HG03064 (cell line): ENCODE measurements at regions not wholly inside any gene's neighbourhood (a gene's known extent, or its start where the extent isn't known, plus 50 kb on each side); places are given as distances from the start of the nearest gene placed in this dataset.

Source experiments
- ATAC-seq: cut with Tn5 transposase; IDR thresholded peaks from one replicate; pipeline ENCODE4 v1.9.1; 2021; ENCODE audit warnings: low read depth; ENCODE audit not compliant: unreplicated experiment

- ATAC-seq, result no peak
These were observed 503.4 kb upstream of the SEMA6D start for GRCh38 chr15:47213883-47214282.

- ATAC-seq, result no peak
These were observed 499.0 kb upstream of the SEMA6D start for GRCh38 chr15:47218295-47218694.

- ATAC-seq, result no peak
These were observed 472.9 kb upstream of the SEMA6D start for GRCh38 chr15:47244361-47244760.

GRCh38 chr15:47246317-47246716, 471.0 kb upstream of the SEMA6D start:
- no peak for ATAC-seq

- ATAC-seq, result no peak
These were observed 458.8 kb upstream of the SEMA6D start for GRCh38 chr15:47258521-47258920.

GRCh38 chr15:47265686-47266085, 451.6 kb upstream of the SEMA6D start:
- ATAC-seq, result no peak

- ATAC-seq, result no peak
These were observed 450.7 kb upstream of the SEMA6D start for GRCh38 chr15:47266566-47266965.

- ATAC-seq, result no peak
These were observed 443.4 kb upstream of the SEMA6D start for GRCh38 chr15:47273864-47274263.

GRCh38 chr15:47283246-47283645, 434.1 kb upstream of the SEMA6D start:
- ATAC-seq, result no peak

GRCh38 chr15:47288794-47289193, 428.5 kb upstream of the SEMA6D start:
- no peak for ATAC-seq

- ATAC-seq, result no peak
These were observed 427.6 kb upstream of the SEMA6D start for GRCh38 chr15:47289656-47290055.

GRCh38 chr15:47291767-47292166, 425.5 kb upstream of the SEMA6D start:
- no peak for ATAC-seq

- ATAC-seq, result no peak
These were observed 424.6 kb upstream of the SEMA6D start for GRCh38 chr15:47292638-47293190.

- ATAC-seq, result no peak
These were observed 423.7 kb upstream of the SEMA6D start for GRCh38 chr15:47293466-47294162.

GRCh38 chr15:47294765-47295259, 422.5 kb upstream of the SEMA6D start:
- no peak for ATAC-seq

- no peak for ATAC-seq
These were observed 420.4 kb upstream of the SEMA6D start for GRCh38 chr15:47296881-47297280.

GRCh38 chr15:47299846-47300434, 417.4 kb upstream of the SEMA6D start:
- no peak for ATAC-seq

- ATAC-seq, result no peak
These were observed 416.7 kb upstream of the SEMA6D start for GRCh38 chr15:47300596-47300995.

- ATAC-seq, result no peak
These were observed 415.8 kb upstream of the SEMA6D start for GRCh38 chr15:47301481-47301880.

GRCh38 chr15:47304656-47305055, 412.6 kb upstream of the SEMA6D start:
- ATAC-seq, result no peak

GRCh38 chr15:47312161-47312560, 405.1 kb upstream of the SEMA6D start:
- no peak for ATAC-seq
